ENCODE measurements at regions not wholly inside any gene's neighbourhood (a gene's known extent, or its start where the extent isn't known, plus 50 kb on each side); places are given as distances from the start of the nearest gene placed in this dataset.
"Not testable (repeated sequence)": the region's sequence is repeated elsewhere in the genome, so short reads cannot be mapped to it uniquely, and the experiment has no call there.

DNA sequence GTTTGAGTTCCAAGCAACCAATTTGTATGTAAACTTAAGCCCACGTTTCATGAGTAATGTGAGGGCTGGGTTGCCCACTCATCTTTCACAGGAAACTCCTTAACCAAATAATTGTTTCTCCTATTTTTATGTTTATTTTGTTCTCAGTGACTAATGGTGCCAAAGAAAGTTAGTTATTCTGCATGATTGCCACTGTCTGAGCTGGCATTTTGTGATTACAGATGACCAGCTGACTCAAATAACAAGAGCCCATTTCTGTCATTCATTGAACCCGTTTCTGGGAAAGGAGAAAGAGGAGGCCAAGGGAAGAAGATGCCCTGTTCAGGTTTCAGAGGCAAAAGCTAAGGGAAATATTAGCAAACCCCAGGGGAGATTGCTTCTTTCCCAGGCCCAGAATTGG, 186.9 kb upstream of the MYO3A start:
- no peak for DNase-seq
- H3K36me3 Mint-ChIP-seq (ENCODE audit: insufficient read depth), result no peaks in the 10 kb centered on the region
- no peaks in the 10 kb centered on the region for H3K9me3 Mint-ChIP-seq
- peaks cover 3% of the 10 kb centered on the region for H3K27me3 Mint-ChIP-seq (ENCODE audit: low read depth)
- no peak for ATAC-seq
- H3K4me3 Mint-ChIP-seq, result no peak overlapping the region
- H3K4me1 Mint-ChIP-seq (ENCODE audit: low read depth), result no peaks in the 10 kb centered on the region

GRCh38 chr10:25748509-25748908, 185.5 kb upstream of the MYO3A start:
- Mint-ChIP-seq H3K36me3 (ENCODE audit: insufficient read depth) (no peaks in the 10 kb centered on the region), H3K9me3 (no peaks in the 10 kb centered on the region), H3K27me3 (ENCODE audit: low read depth) (peaks cover 3% of the 10 kb centered on the region), H3K4me1 (ENCODE audit: low read depth) (no peaks in the 10 kb centered on the region), H3K4me3 (no peak overlapping the region)
- ATAC-seq, result no peak
- no peak for DNase-seq

- H3K27me3 Mint-ChIP-seq (ENCODE audit: low read depth), result no peaks in the 10 kb centered on the region
- DNase-seq, result no peak
- H3K9me3 Mint-ChIP-seq, result no peaks in the 10 kb centered on the region
- H3K36me3 Mint-ChIP-seq (ENCODE audit: insufficient read depth), result no peaks in the 10 kb centered on the region
- H3K4me1 Mint-ChIP-seq (ENCODE audit: low read depth), result no peaks in the 10 kb centered on the region
- no peak for ATAC-seq
- H3K4me3 Mint-ChIP-seq, result no peak overlapping the region
These were observed 180.3 kb upstream of the MYO3A start for GRCh38 chr10:25753776-25754175.

- H3K36me3 Mint-ChIP-seq (ENCODE audit: insufficient read depth); DNase-seq; H3K4me1 Mint-ChIP-seq (ENCODE audit: low read depth); H3K4me3 Mint-ChIP-seq; H3K27me3 Mint-ChIP-seq (ENCODE audit: low read depth); H3K9me3 Mint-ChIP-seq; ATAC-seq: not testable (repeated sequence)
These were observed 178.2 kb upstream of the MYO3A start for GRCh38 chr10:25755874-25756273.

DNA sequence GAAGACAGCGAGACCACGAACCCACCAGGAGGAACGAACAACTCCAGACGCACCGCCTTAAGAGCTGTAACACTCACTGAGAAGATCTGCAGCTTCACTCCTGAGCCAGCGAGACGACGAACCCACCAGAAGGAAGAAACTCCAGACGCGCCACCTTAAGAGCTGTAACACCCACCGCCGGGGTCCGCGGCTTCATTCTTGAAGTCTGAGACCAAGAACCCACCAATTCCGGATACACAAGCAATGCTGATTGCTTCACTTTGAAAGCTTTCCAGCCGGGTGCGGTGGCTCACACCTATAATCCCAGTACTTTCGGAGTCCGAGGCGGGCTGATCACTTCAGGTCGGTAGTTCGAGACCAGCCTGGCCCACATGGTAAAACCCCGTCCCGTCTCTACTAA, 177.2 kb upstream of the MYO3A start:
- ATAC-seq (no peak), DNase-seq (no peak)
- H3K4me3 Mint-ChIP-seq, result no peak overlapping the region
- no peaks in the 10 kb centered on the region for H3K9me3 Mint-ChIP-seq
- H3K36me3 Mint-ChIP-seq (ENCODE audit: insufficient read depth), result no peaks in the 10 kb centered on the region
- no peaks in the 10 kb centered on the region for H3K4me1 Mint-ChIP-seq (ENCODE audit: low read depth)
- no peaks in the 10 kb centered on the region for H3K27me3 Mint-ChIP-seq (ENCODE audit: low read depth)

GRCh38 chr10:25758041-25758457, 176.0 kb upstream of the MYO3A start:
- H3K4me1 Mint-ChIP-seq (ENCODE audit: low read depth), result no peaks in the 10 kb centered on the region
- no peaks in the 10 kb centered on the region for H3K9me3 Mint-ChIP-seq
- DNase-seq, result no peak
- H3K36me3 Mint-ChIP-seq (ENCODE audit: insufficient read depth), result no peaks in the 10 kb centered on the region
- H3K4me3 Mint-ChIP-seq, result no peak overlapping the region
- no peaks in the 10 kb centered on the region for H3K27me3 Mint-ChIP-seq (ENCODE audit: low read depth)
- no peak for ATAC-seq

DNA sequence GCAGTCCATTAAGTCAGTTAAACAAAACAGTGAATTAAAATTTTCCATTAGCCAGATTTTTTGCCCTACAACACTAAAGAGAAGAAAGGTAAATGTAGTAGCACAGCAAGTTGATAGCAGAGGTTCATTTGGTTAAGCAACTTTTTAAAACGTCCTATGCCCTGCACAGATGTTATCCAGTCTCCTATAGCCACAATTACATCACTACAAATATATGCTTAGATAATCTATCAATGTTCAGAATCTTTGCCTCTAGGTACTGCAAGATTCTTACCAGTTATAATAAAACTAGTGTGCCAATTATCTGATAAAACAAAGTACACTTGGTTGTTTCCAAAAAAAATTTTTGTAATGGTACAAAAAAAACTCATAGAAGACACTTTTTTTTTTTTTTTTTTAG, 175.5 kb upstream of the MYO3A start:
- H3K9me3 Mint-ChIP-seq, result no peaks in the 10 kb centered on the region
- no peaks in the 10 kb centered on the region for H3K36me3 Mint-ChIP-seq (ENCODE audit: insufficient read depth)
- H3K27me3 Mint-ChIP-seq (ENCODE audit: low read depth), result no peaks in the 10 kb centered on the region
- H3K4me3 Mint-ChIP-seq, result no peak overlapping the region
- H3K4me1 Mint-ChIP-seq (ENCODE audit: low read depth), result no peaks in the 10 kb centered on the region
- DNase-seq (no peak), ATAC-seq (no peak)

DNA sequence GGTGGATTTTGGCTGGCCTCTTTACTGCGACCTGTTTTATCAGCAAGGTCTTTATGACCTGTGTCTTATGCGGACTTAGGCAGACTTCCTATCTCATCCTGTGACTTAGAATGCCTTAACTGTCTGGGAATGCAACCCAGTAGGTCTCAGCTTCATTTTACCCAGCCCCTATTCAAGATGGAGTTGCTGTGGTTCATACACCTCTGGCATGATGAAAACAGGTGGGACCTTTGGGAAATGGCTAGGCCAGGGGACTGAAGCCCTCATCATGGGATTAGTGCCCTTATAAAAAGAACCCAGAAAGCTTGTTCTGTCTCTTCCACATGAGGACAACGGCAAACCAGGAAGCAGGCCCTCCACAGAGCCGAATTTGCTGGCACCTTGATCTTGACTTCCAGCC, 172.1 kb upstream of the MYO3A start:
- H3K36me3 Mint-ChIP-seq (ENCODE audit: insufficient read depth), result no peaks in the 10 kb centered on the region
- H3K27me3 Mint-ChIP-seq (ENCODE audit: low read depth), result peaks cover 12% of the 10 kb centered on the region
- no peak for ATAC-seq
- H3K9me3 Mint-ChIP-seq, result no peaks in the 10 kb centered on the region
- H3K4me1 Mint-ChIP-seq (ENCODE audit: low read depth), result no peaks in the 10 kb centered on the region
- no peak overlapping the region for H3K4me3 Mint-ChIP-seq
- no peak for DNase-seq

- Mint-ChIP-seq H3K36me3 (ENCODE audit: insufficient read depth) (no peaks in the 10 kb centered on the region), H3K27me3 (ENCODE audit: low read depth) (peaks cover 12% of the 10 kb centered on the region), H3K4me1 (ENCODE audit: low read depth) (no peaks in the 10 kb centered on the region), H3K4me3 (no peak overlapping the region), H3K9me3 (no peaks in the 10 kb centered on the region)
- DNase-seq (no peak), ATAC-seq (no peak)
These were observed 167.8 kb upstream of the MYO3A start for GRCh38 chr10:25766213-25766612.

GRCh38 chr10:25766687-25767221, 167.3 kb upstream of the MYO3A start:
- DNase-seq (no peak), ATAC-seq (no peak)
- Mint-ChIP-seq H3K4me3 (no peak overlapping the region), H3K9me3 (no peaks in the 10 kb centered on the region), H3K4me1 (ENCODE audit: low read depth) (no peaks in the 10 kb centered on the region), H3K36me3 (ENCODE audit: insufficient read depth) (no peaks in the 10 kb centered on the region), H3K27me3 (ENCODE audit: low read depth) (peaks cover 12% of the 10 kb centered on the region)

- Mint-ChIP-seq H3K36me3 (ENCODE audit: insufficient read depth) (no peaks in the 10 kb centered on the region), H3K4me1 (ENCODE audit: low read depth) (no peaks in the 10 kb centered on the region), H3K9me3 (no peaks in the 10 kb centered on the region), H3K27me3 (ENCODE audit: low read depth) (peaks cover 12% of the 10 kb centered on the region), H3K4me3 (no peak overlapping the region)
- DNase-seq (no peak), ATAC-seq (no peak)
These were observed 165.9 kb upstream of the MYO3A start for GRCh38 chr10:25768167-25768566.

- Mint-ChIP-seq H3K36me3 (ENCODE audit: insufficient read depth) (no peaks in the 10 kb centered on the region), H3K9me3 (peaks cover 6% of the 10 kb centered on the region), H3K4me3 (no peak overlapping the region), H3K27me3 (ENCODE audit: low read depth) (no peaks in the 10 kb centered on the region), H3K4me1 (ENCODE audit: low read depth) (no peaks in the 10 kb centered on the region)
- DNase-seq, result no peak
- no peak for ATAC-seq
These were observed 155.4 kb upstream of the MYO3A start for GRCh38 chr10:25778646-25779045.

- no peak for ATAC-seq
- H3K4me1 Mint-ChIP-seq (ENCODE audit: low read depth), result no peaks in the 10 kb centered on the region
- no peak for DNase-seq
- no peaks in the 10 kb centered on the region for H3K9me3 Mint-ChIP-seq
- no peaks in the 10 kb centered on the region for H3K36me3 Mint-ChIP-seq (ENCODE audit: insufficient read depth)
- peaks cover 10% of the 10 kb centered on the region for H3K27me3 Mint-ChIP-seq (ENCODE audit: low read depth)
- H3K4me3 Mint-ChIP-seq, result no peak overlapping the region
These were observed 147.9 kb upstream of the MYO3A start for GRCh38 chr10:25786161-25786560.

GRCh38 chr10:25786899-25787298, 147.1 kb upstream of the MYO3A start:
- ATAC-seq (no peak), DNase-seq (no peak)
- peaks cover 10% of the 10 kb centered on the region for H3K27me3 Mint-ChIP-seq (ENCODE audit: low read depth)
- no peak overlapping the region for H3K4me3 Mint-ChIP-seq
- H3K4me1 Mint-ChIP-seq (ENCODE audit: low read depth), result no peaks in the 10 kb centered on the region
- H3K9me3 Mint-ChIP-seq, result no peaks in the 10 kb centered on the region
- no peaks in the 10 kb centered on the region for H3K36me3 Mint-ChIP-seq (ENCODE audit: insufficient read depth)

- Mint-ChIP-seq H3K27me3 (ENCODE audit: low read depth) (no peaks in the 10 kb centered on the region), H3K4me1 (ENCODE audit: low read depth) (no peaks in the 10 kb centered on the region), H3K9me3 (peaks cover 4% of the 10 kb centered on the region), H3K36me3 (ENCODE audit: insufficient read depth) (no peaks in the 10 kb centered on the region), H3K4me3 (no peak overlapping the region)
- DNase-seq (no peak), ATAC-seq (no peak)
These were observed 136.1 kb upstream of the MYO3A start for GRCh38 chr10:25797888-25798429.

GRCh38 chr10:25804505-25804904, 129.5 kb upstream of the MYO3A start:
- H3K4me3 Mint-ChIP-seq, result no peak overlapping the region
- H3K27me3 Mint-ChIP-seq (ENCODE audit: low read depth), result peaks cover 2% of the 10 kb centered on the region
- no peaks in the 10 kb centered on the region for H3K36me3 Mint-ChIP-seq (ENCODE audit: insufficient read depth)
- no peaks in the 10 kb centered on the region for H3K9me3 Mint-ChIP-seq
- no peak for DNase-seq
- no peaks in the 10 kb centered on the region for H3K4me1 Mint-ChIP-seq (ENCODE audit: low read depth)
- ATAC-seq, result no peak
